ENCODE measurements at regions not wholly inside any gene's neighbourhood (a gene's known extent, or its start where the extent isn't known, plus 50 kb on each side); places are given as distances from the start of the nearest gene placed in this dataset.
"Not testable (repeated sequence)": the region's sequence is repeated elsewhere in the genome, so short reads cannot be mapped to it uniquely, and the experiment has no call there.

- no peak for DNase-seq
Measured at GRCh38 chr11:37259734-37260133, 661.7 kb upstream of the RAG2 start.

GRCh38 chr11:37248145-37248544, 650.1 kb upstream of the RAG2 start:
- no peak for DNase-seq

GRCh38 chr11:37246092-37246491, 648.1 kb upstream of the RAG2 start:
- DNase-seq = not testable (repeated sequence)

GRCh38 chr11:37230865-37231264, 632.8 kb upstream of the RAG2 start:
- DNase-seq = no peak

GRCh38 chr11:37223962-37224361, 625.9 kb upstream of the RAG2 start:
- no peak for DNase-seq

GRCh38 chr11:37203006-37203405, 605.0 kb upstream of the RAG2 start:
- no peak for DNase-seq

- no peak for DNase-seq
Measured at GRCh38 chr11:37199082-37199481, 601.0 kb upstream of the RAG2 start.

GRCh38 chr11:37184326-37184725, 586.3 kb upstream of the RAG2 start:
- no peak for DNase-seq

- no peak for DNase-seq
Measured at GRCh38 chr11:37182031-37182430, 584.0 kb upstream of the RAG2 start.

GRCh38 chr11:37177721-37178120, 579.7 kb upstream of the RAG2 start:
- no peak for DNase-seq

GRCh38 chr11:37171451-37171850, 573.4 kb upstream of the RAG2 start:
- DNase-seq = no peak

GRCh38 chr11:37170311-37170710, 572.3 kb upstream of the RAG2 start:
- no peak for DNase-seq

- not testable (repeated sequence) for DNase-seq
Measured at GRCh38 chr11:37145434-37145833, 547.4 kb upstream of the RAG2 start.

GRCh38 chr11:37142591-37142990, 544.6 kb upstream of the RAG2 start:
- DNase-seq = no peak

- DNase-seq = no peak
Measured at GRCh38 chr11:37141707-37142106, 543.7 kb upstream of the RAG2 start.

- DNase-seq = not testable (repeated sequence)
Measured at GRCh38 chr11:37135606-37136005, 537.6 kb upstream of the RAG2 start.

GRCh38 chr11:37134637-37135036, 536.6 kb upstream of the RAG2 start:
- no peak for DNase-seq

GRCh38 chr11:37124384-37124783, 526.3 kb upstream of the RAG2 start:
- no peak for DNase-seq

GRCh38 chr11:37115963-37116362, 517.9 kb upstream of the RAG2 start:
- DNase-seq = no peak

- no peak for DNase-seq
Measured at GRCh38 chr11:37110385-37110784, 512.3 kb upstream of the RAG2 start.

- DNase-seq = no peak
Measured at GRCh38 chr11:37109286-37109585, 511.2 kb upstream of the RAG2 start.

GRCh38 chr11:37108436-37109285, 510.6 kb upstream of the RAG2 start:
- no peak for DNase-seq

GRCh38 chr11:37107831-37108230, 509.8 kb upstream of the RAG2 start:
- no peak for DNase-seq

- DNase-seq = no peak
Measured at GRCh38 chr11:37107415-37107814, 509.4 kb upstream of the RAG2 start.

GRCh38 chr11:37105427-37105826, 507.4 kb upstream of the RAG2 start:
- DNase-seq = no peak

All from effector CD8-positive, alpha-beta T cell (primary cell).